Activated CD4-positive, alpha-beta T cell treated with anti-CD3 and anti-CD28 coated beads, Interleukin-10, Interleukin-2, amounts not matched to agents 100 ng/mL and 50 ng/mL, durations not matched to agents 16 hours and 8 hours (primary cell): ENCODE measurements at regions not wholly inside any gene's neighbourhood (a gene's known extent, or its start where the extent isn't known, plus 50 kb on each side); places are given as distances from the start of the nearest gene placed in this dataset.
"Not testable (repeated sequence)": the region's sequence is repeated elsewhere in the genome, so short reads cannot be mapped to it uniquely, and the experiment has no call there.

ENCODE experiments used
- DNase-seq: peaks from one replicate; pipeline ENCODE4 v3.0.0-alpha.2; 2020

GRCh38 chr13:54004026-54004699 is 975.5 kb downstream of the OLFM4 start:
- no peak for DNase-seq

DNA sequence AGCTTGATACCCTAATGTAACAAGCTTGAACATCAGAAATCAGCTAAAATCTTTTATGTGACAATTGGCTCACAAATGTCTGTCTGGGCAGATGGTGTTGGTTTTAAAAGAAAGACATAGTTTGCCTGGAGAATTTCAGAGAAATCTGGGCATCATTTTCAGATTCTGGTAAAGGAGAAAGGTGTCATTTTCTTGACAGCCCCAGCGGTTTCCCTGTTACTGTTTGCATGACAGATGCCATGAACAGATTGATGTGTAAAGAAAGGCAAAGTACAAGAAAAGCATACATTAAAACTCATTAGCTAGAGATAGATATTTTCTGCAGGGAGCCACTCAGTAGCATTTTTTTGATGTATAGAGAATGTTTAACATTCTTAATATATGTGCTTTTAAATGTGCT is 987.9 kb downstream of the OLFM4 start:
- no peak for DNase-seq

DNA sequence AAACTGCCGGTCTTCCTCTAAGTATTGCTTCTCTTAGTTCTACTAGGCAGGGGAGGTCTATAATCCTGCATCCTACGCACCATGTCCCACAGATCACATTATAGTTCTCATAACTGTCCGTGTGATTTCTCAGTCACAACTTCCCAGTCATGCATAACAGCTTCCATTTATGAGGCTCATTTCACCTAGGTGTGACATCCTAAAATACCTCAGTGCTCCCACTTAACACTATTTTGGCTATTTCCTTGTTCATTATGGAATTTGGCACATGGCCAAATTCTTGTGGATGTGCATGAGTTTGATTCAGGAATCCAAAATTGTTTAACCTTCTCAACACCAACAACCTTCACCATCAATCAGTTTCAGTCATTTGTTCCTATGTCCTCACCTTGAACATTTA is 989.9 kb downstream of the OLFM4 start:
- no peak for DNase-seq

DNA sequence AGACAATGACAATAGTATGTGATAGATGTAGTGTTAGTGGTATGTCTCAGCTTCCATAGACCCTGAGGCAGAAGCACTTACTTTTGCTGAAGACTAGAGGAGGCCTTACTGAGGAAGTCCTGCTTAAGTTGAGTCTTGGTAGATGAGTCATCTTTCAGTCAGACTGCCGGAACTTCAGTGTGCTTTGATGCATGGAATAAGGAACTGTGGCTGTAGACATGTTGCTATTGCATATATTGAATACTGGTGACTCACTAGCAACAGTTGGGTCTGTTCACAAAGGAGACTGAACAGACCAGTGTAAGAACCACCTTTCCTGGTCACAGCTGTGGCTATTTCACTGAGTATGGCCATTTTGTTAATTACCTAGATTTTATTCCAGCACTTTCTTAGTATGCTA is 1000.6 kb downstream of the OLFM4 start:
- no peak for DNase-seq

GRCh38 chr13:54029720-54030119 is 1001.1 kb downstream of the OLFM4 start:
- no peak for DNase-seq

- no peak for DNase-seq
Observed at GRCh38 chr13:54033323-54033861, 1004.8 kb downstream of the OLFM4 start.

- no peak for DNase-seq
Observed at GRCh38 chr13:54034047-54034446, 1005.4 kb downstream of the OLFM4 start.

- not testable (repeated sequence) for DNase-seq
Observed at GRCh38 chr13:54057416-54057815, 1028.8 kb downstream of the OLFM4 start.

- DNase-seq, result not testable (repeated sequence)
Observed at GRCh38 chr13:54069958-54070357, 1041.3 kb downstream of the OLFM4 start.

DNA sequence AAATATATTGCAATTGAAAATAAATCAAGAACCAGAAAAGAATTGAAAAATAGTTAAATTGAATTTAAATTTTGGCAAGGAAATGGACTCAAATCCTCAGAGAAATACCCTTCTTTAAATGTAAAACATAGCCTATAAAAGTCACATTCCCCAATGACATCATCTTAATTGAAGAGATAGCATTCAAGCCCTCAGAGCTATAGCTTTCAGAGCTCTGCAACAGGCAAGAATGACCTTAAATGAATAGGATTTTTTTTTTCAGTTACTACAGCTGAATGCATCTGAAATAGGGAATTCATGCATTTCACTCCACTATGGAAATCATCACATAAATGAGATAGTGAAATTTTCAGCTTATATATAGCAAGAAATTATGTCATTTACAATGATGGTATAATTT is 1049.0 kb downstream of the OLFM4 start:
- DNase-seq, result no peak

DNA sequence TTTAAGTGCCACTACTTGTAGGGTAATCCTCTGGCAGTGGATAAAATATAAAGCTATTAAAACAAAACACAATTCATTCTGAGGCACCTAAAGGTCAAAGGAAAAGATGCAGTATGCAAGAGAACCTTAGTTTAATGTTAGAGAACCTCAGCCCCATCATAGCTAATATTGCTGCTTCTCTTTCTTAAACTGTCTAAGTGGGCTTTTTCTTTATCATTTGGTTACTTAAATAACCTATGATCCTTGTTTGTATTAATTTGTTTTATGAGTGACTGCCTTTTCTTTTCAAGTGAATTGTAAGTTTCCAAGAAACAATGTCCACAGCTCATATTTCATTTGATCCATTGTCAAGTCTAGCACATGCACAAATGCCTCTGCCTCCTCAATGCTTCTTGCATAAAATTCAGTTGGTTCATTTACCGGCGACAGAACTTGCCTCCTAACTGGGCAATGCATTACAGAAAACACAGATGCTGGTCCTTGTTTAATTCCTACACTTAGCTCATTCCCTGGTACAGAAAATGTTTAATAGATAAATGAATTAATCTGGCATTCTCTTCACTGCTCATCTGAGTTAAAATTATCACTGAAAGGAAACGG is 1049.8 kb downstream of the OLFM4 start:
- DNase-seq, result no peak

DNA sequence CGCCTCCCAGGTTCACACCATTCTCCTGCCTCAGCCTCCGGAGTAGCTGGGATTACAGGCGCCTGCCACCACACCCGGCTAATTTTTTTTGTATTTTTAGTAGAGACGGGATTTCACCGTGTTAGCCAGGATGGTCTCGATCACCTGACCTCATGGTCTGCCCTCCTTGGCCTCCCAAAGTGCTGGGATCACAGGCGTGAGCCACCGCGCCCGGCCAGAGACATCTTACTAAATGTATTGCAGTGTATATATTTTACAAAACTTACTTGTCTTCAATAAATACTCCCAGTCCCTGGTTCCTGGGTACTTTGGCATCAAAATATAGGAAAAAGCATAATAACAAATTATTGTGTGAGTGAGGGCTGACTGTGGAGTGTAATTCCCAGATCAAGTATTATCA is 1053.7 kb downstream of the OLFM4 start:
- DNase-seq, result not testable (repeated sequence)

DNA sequence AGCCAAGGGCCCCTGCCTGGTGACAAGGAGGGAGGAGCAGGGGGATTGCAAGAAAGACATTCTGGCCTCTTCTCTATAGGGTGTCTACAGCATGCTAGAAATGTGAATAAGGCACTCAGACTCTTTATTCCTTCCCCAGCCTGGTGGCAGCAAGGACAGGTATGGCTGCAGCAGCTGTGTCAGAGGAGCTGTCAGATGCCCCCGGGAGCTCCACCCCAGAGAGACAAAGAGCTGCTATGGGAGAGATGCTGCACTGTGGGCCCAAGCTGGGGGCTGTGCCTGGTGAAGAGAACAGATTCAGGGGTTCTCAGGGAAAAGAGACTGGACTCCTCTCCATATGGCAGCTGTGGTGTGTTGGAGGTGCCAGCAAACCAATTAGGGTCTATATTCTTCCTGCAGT is 1063.3 kb downstream of the OLFM4 start:
- no peak for DNase-seq

GRCh38 chr13:54092686-54093085 is 1064.1 kb downstream of the OLFM4 start:
- DNase-seq, result no peak

- no peak for DNase-seq
Observed at GRCh38 chr13:54110597-54110996, 1082.0 kb downstream of the OLFM4 start.

DNA sequence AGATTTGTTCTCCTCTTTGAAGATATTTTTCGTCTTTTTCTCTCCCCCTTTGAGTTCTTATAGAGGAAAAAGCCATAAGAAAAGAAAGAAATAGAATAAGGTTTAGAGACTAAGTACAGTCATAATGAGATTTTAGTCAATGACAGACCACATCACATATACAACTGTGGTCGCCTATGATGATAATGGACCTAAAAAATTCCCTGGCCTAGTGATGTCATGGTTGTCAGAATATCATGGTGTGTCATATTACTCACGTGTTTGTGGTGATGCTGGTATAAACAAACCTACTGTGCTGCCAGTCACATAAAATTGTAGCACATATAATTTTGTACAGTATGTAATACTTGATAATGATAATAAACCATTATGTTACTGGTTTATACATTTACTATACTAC is 1096.1 kb downstream of the OLFM4 start:
- no peak for DNase-seq

DNA sequence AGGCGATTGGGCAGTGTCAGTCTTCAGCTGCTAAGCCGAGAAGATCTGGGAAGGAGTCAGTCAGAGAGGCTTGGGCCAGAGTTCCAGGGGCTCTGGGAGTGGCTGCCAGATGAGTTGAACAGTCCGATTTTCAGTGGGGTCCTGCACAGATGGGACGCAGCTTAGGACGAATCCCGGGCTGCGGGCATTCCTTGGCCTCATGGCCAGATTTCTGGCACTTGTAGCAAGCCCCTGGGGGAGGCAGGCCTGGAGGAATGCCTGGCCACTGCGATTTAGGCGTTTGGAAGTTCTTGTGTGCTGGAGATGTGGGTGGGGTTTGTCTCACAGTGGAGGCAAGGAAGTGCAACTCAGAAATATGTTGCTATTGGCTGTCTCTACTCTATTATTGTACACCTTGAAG is 1102.3 kb downstream of the OLFM4 start:
- not testable (repeated sequence) for DNase-seq

DNA sequence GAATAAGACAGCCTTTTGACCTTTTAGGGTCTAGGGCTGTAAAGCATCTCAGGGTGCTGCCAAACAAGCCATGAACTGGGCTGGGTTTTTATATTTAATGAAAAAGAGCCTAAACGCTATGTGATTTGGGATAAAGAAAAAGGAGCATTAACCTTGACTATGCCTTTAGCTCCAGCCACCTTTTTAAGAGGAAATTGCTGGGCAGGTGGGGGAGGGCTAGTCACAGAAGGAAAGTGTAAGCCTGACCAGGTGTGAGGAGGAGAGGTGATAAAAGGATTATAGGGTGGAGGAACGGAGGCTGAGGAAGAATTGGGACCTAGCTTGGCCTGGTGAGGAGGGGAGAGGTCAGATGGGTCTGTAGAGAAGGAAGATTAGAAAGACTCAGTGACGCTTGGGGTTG is 1102.8 kb downstream of the OLFM4 start:
- DNase-seq, result not testable (repeated sequence)

DNA sequence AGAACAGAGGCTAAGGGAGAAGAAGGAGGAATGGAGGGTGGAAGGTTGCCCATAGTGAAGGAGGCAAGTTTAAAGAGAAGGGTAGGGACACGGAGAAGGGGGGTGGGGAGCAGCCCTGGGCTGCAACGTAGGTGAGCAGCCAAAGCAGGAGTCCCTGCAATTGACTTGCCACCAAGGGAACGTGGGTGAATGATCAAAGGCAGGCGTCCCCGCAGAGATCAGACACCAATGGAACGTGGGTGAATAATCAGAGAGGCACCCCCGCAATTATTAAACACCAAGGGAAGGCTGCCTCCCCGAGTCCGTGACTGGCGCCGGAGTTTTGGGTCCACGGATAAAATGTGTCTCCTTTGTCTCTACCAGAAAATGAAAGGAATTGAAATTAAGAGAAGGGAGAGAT is 1103.5 kb downstream of the OLFM4 start:
- DNase-seq, result not testable (repeated sequence)

DNA sequence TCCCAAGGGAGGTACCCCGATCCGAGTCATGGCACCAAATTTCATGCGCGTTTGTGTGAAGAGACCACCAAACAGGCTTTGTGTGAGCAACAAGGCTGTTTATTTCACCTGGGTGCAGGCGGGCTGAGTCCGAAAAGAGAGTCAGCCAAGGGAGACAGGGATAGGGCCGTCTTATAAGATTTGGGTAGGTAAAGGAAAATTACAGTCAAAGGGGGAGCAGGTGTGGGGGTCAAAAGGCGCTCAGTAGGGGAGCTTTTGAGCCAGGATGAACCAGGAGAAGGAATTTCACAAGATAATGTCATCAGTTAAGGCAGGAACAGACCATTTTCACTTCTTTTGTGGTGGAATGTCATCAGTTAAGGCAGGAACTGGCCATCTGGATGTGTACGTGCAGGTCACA is 1104.1 kb downstream of the OLFM4 start:
- not testable (repeated sequence) for DNase-seq

- DNase-seq, result no peak
Observed at GRCh38 chr13:54133746-54134145, 1105.1 kb downstream of the OLFM4 start.

DNA sequence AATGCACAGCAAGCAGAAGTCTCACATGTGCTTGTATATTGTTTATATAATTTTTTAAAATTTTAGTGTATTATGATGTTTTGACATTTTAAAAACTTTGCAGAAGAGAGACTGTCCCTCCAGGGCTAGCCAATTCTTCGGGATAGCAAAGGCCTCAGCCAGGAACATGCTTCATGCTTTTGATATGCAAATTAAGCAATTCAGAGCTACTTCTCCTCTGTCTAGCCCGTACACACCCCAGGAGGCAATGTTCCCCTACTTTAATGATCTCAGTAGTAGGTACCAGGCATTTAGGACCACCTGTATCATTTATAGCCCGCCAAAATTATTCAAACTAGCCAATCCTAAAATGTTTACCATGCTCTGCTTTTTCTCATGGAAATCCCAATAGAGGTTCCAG is 1116.2 kb downstream of the OLFM4 start:
- DNase-seq, result no peak

DNA sequence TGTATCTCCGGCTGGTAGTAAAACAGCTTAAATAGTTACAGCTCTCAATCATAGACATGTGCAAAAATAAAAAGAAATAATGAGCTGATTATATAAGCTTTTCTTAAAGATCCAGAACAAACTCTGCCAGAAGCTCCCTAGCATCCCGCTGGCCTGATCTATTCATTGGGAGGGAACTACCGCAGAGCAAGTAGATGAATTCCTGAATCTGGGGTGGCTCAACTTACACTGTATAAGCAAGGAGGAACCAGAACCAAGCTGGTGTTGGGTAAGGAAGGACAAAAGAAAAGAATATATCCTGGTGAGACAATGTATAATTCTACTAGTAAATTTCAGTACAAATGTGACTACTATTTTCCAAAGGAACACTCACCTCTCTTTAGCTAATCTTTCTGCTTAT is 1122.2 kb downstream of the OLFM4 start:
- no peak for DNase-seq

DNA sequence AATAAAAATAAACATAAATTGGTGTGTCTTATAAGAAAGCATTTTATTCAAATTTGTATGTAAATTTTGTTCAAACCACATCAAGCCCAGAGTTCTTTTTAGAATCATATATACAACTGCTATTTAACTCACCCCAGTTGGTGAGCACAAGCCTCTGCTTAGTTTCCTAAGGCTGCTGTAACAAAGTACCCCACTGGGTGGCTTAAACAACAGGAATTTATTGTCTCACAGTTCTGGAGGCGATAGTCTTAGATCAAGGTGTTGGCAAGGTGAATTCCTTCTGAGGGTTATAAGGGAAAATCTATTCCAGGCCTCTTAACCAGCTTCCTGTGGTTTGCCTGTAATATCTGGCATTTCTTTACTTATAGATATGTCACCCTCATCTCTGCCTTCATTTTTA is 1133.5 kb downstream of the OLFM4 start:
- no peak for DNase-seq
